ENCODE measurements at regions not wholly inside any gene's neighbourhood (a gene's known extent, or its start where the extent isn't known, plus 50 kb on each side); places are given as distances from the start of the nearest gene placed in this dataset.
"Not testable (repeated sequence)": the region's sequence is repeated elsewhere in the genome, so short reads cannot be mapped to it uniquely, and the experiment has no call there.

DNA sequence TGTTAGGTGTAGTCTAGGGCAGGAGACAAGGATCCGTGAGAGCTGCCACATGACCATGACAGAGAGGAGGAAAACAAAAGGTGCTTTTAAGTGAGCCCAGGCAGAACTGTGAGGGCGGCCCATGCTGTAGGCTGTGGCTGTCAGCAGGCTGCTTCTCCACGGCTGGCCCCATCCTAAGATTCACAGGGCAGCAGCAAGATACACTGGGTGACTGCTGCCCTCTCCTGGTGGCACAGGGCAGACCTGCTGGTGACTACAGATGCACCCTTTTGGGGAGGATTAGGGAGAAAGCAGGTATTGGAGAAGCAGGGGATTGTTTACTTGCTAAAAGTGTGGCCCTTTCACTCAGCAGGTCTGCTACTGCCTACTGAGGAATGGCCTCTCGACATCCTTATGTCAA is 112.2 kb upstream of the CCZ1B start:
- WGBS, 4 donors = 13 to 49% (median 22%) methylated on average over 1 to 4 of the region's 4 CpGs
- DNase-seq = peak in 4 of 7 donors; percentile 23 to 60 (median 35)

DNA sequence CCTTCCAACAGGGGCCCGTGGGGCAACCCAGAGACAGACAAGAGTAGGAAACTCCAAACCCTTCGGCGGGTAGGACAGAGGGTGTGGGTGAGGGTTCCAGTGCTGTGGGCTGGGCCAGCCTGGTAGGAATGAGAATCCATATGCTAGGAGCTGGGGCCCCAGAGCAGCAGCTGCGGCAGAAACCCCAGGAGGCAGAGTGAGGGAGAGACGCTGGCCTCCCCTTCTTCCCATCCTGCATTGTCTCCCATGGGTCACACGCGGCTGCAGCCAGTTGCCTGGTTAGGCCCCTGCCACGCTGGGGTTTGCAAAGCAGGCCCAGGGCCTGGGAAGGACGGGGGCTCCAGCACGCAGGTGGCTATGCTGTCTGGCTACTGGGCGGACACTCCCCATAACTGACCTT is 113.1 kb upstream of the CCZ1B start:
- H3K4me3 ChIP-seq; intact Hi-C loops (cut with DNase I); H3K36me3 ChIP-seq (replicated peaks in 1 of 2); H3K27ac ChIP-seq; DNase-seq; H3K4me1 ChIP-seq (replicated peaks in 1 of 2); H3K27me3 ChIP-seq; H3K9me3 ChIP-seq (replicated peaks in 1 of 3): not testable (repeated sequence)
- WGBS, 4 donors = 73 to 85% (median 79%) methylated on average over 8 to 11 of the region's 11 CpGs

More for the DNA sequence above, 112.2 kb upstream of the CCZ1B start:
- H3K4me1 ChIP-seq (replicated peaks in 1 of 2); H3K27me3 ChIP-seq; H3K4me3 ChIP-seq; H3K36me3 ChIP-seq (replicated peaks in 1 of 2); H3K9me3 ChIP-seq (replicated peaks in 1 of 3); H3K27ac ChIP-seq; intact Hi-C loops (cut with DNase I): not testable (repeated sequence)
- TF ChIP-seq, protein P1, sequence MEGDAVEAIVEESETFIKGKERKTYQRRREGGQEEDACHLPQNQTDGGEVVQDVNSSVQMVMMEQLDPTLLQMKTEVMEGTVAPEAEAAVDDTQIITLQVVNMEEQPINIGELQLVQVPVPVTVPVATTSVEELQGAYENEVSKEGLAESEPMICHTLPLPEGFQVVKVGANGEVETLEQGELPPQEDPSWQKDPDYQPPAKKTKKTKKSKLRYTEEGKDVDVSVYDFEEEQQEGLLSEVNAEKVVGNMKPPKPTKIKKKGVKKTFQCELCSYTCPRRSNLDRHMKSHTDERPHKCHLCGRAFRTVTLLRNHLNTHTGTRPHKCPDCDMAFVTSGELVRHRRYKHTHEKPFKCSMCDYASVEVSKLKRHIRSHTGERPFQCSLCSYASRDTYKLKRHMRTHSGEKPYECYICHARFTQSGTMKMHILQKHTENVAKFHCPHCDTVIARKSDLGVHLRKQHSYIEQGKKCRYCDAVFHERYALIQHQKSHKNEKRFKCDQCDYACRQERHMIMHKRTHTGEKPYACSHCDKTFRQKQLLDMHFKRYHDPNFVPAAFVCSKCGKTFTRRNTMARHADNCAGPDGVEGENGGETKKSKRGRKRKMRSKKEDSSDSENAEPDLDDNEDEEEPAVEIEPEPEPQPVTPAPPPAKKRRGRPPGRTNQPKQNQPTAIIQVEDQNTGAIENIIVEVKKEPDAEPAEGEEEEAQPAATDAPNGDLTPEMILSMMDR (IDR thresholded peaks at IDR 0.05) = peak; percentile 3 to 55 (median 30)

DNA sequence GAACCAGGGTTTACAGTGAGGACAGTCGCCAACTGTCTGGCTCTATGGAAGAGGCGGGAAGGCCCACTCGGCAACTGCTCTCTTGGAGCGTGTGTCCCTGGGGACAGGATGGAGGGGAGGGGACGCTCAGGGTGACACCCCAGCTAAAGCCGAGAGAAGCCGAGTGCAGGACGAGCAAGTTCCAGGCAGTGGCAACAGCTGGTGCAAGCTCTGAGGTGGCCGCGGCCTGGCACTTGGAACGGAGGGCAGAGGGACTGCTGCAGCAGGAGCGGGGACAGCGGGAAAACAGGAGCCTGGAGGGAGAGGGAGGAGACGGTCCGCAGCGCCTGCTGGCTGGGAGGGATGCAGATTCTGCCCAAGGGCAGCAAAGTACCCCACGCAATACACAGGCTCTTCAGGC is 113.8 kb upstream of the CCZ1B start:
- H3K27ac ChIP-seq; H3K9me3 ChIP-seq (replicated peaks in 1 of 3); H3K36me3 ChIP-seq (replicated peaks in 1 of 2); H3K27me3 ChIP-seq; intact Hi-C loops (cut with DNase I); H3K4me1 ChIP-seq (replicated peaks in 1 of 2); DNase-seq; H3K4me3 ChIP-seq: not testable (repeated sequence)
- 86 to 91% (median 88%) methylated on average over 12 to 15 of the region's 17 CpGs for WGBS, 4 donors

DNA sequence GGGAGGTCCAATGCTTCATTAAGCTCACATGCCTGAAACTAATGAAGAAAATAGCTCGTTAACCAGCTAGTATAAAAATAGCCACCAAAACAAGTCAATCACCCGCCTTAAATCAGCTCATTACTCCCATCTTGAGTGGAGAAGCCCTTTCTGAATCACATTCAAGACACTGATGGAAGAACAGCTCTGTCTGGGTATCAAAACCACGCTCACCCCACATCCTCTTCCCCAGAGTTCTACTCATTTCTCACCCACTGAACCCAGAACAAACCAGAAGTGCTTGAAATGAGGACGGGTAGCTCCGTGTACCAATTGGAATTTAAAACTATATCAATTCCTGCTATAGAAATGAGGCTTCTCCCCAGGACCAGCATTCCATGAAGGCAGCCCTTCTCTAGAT is 120.8 kb upstream of the CCZ1B start:
- H3K36me3 ChIP-seq (replicated peaks in 1 of 2); H3K27ac ChIP-seq; H3K9me3 ChIP-seq (replicated peaks in 1 of 3); H3K4me3 ChIP-seq; H3K4me1 ChIP-seq (replicated peaks in 1 of 2); H3K27me3 ChIP-seq; DNase-seq; intact Hi-C loops (cut with DNase I): not testable (repeated sequence)
- WGBS, 4 donors = 61 to 81% (median 75%) methylated on average over 5 of the region's 5 CpGs

DNA sequence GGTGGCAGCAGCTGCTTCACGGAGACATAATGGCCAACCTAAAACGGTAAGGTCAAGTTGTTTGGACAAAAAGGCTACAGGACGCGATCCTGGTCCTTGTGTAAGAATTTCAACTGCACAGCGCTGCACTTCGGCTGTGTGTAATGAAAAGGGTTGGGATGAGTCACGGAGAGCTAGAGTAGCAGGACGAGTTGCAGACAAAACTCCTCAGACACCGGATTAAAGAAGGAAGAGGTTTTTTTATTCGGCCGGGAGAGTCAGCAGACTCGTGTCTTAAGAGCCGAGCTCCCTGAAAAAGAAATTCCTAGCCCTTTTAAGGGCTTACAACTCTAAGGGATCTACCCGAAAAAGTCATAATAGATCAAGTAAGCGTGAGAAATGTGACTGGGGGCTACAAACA is 124.2 kb upstream of the CCZ1B start:
- intact Hi-C loops (cut with DNase I); H3K9me3 ChIP-seq (replicated peaks in 1 of 3); H3K4me1 ChIP-seq (replicated peaks in 1 of 2); DNase-seq; H3K36me3 ChIP-seq (replicated peaks in 1 of 2); H3K27ac ChIP-seq; H3K4me3 ChIP-seq; H3K27me3 ChIP-seq: not testable (repeated sequence)
- 40 to 74% (median 60%) methylated on average over 13 to 15 of the region's 15 CpGs for WGBS, 4 donors

DNA sequence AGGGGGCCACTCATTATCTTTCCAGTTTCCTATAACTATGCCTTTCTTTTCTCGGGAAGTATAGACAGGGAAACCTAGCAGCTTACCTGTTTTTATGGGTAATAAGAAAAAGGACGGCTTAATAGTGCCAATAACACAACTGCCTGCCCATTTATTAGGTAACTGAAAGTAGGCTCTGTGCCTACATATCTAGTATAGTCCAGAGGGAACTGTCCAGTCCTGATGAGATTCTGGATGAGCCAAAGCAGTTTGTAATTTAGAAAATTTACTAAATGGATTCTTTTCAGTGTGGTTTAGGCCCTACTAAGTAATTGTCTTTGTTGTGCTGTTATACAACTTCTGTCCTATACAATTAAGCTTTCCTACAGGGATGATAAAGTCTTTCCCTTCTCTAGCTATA is 125.5 kb upstream of the CCZ1B start:
- H3K9me3 ChIP-seq (replicated peaks in 1 of 3); H3K27me3 ChIP-seq; intact Hi-C loops (cut with DNase I); H3K4me3 ChIP-seq; H3K4me1 ChIP-seq (replicated peaks in 1 of 2); H3K27ac ChIP-seq; DNase-seq; H3K36me3 ChIP-seq (replicated peaks in 1 of 2): not testable (repeated sequence)
- WGBS, 4 donors = 64 to 90% (median 73%) methylated on average over 2 of the region's 2 CpGs

DNA sequence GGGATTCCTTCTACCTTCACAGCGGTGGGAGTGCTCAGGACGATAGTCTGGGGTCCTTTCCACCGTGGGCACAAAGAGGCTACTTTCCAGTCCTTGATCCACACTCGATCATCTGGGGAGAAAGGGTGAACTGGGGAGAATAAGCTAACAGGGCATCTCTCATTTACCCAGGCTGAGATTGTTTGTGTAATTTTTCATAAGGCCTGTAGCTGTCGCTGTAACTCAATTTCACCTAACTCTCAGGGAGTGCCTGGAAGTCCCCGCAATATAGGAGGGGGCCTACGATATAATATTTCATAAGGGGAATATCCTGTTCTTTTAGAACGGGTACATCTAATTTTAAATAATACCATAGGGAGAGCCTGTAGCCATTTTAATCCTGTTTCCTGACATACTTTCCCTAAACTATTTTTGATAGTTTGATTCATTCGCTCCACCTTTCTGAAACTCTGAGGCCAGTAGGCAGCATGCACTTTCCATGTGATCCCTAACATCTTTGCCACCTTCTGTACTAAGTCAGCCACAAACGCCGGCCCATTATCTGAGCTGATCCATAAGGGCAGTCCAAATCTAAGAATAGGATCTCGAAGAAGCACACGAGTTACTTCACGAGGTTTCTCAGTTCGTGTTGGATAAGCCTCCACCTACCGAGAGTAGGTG is 127.2 kb upstream of the CCZ1B start:
- H3K4me3 ChIP-seq; DNase-seq; H3K4me1 ChIP-seq (replicated peaks in 1 of 2); intact Hi-C loops (cut with DNase I); H3K27me3 ChIP-seq; H3K9me3 ChIP-seq (replicated peaks in 1 of 3); H3K27ac ChIP-seq; H3K36me3 ChIP-seq (replicated peaks in 1 of 2): not testable (repeated sequence)
- TF ChIP-seq, protein P1 (IDR thresholded peaks at IDR 0.05) = peak in 4 of 6 experiments; percentile 16 to 52 (median 42)
- 39 to 45% (median 42%) methylated on average over 14 to 16 of the region's 16 CpGs for WGBS, 4 donors

DNA sequence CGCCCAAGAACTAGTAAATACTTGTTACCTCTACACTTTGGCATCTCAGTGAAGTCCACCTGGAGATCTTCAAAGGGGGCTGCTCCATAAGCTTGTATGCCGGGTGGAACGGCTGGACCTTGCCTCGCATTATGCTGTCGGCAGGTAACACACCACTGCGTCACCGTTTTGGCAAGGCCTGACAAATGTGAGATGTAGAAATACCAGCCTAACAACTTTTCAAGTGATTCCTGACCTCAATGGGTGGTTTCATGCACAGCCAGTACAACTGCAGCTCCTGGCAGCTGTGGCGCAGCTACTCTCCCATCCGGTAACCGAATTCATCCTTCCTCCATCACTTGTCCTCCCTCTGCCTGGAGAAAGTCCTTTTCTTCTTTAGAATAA is 127.7 kb upstream of the CCZ1B start:
- H3K4me1 ChIP-seq (replicated peaks in 1 of 2); H3K36me3 ChIP-seq (replicated peaks in 1 of 2); H3K27ac ChIP-seq; H3K4me3 ChIP-seq; H3K27me3 ChIP-seq; DNase-seq; H3K9me3 ChIP-seq (replicated peaks in 1 of 3); intact Hi-C loops (cut with DNase I): not testable (repeated sequence)
- WGBS, 4 donors = 68 to 95% (median 85%) methylated on average over 9 to 10 of the region's 10 CpGs

DNA sequence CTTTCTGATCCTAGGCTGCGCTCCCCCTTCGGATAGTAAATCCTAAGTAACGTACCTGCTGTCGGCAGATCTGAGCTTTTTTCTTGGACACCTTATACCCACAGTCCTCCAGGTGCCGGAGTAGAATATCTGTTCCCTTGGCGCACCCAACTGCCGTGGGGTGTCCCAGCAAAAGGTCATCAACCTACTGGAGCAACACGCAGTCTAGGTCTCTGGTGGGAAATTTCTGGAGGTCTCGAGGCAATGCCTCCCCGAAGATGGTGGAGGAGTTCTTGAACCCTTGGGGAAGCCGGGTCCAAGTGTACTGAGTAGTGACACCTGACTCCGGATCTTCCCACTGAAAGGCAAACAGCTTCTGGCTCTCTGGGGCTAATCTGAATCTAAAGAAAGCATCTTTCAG is 129.3 kb upstream of the CCZ1B start:
- H3K9me3 ChIP-seq (replicated peaks in 1 of 3); H3K27ac ChIP-seq; intact Hi-C loops (cut with DNase I); H3K4me3 ChIP-seq; H3K27me3 ChIP-seq; H3K36me3 ChIP-seq (replicated peaks in 1 of 2); DNase-seq; H3K4me1 ChIP-seq (replicated peaks in 1 of 2): not testable (repeated sequence)
- WGBS, 4 donors = 90 to 97% (median 94%) methylated on average over 12 of the region's 12 CpGs

All from adrenal gland (tissue), 9 donors.